HepG2 (cell line): ENCODE measurements at regions not wholly inside any gene's neighbourhood (a gene's known extent, or its start where the extent isn't known, plus 50 kb on each side); places are given as distances from the start of the nearest gene placed in this dataset.

Source experiments
- ATAC-seq: fragments of 200-7000 bp; cut with Tn5 transposase; 3 replicates; pipeline ENCODE4 v1.9.1; 2020; ENCODE audit warnings: mild to moderate bottlenecking, moderate library complexity
- BruUV-seq: library from RNA; stranded (reverse); fragments of 400-500 nt; replicated peaks from 2 replicates; lab custom pipeline; 2021; lab: Mats Ljungman, UMichigan
- CTCF ChIA-PET: fragments of 300-600 bp; formaldehyde crosslinking; extraction: SDS; loops from one replicate; lab custom pipeline; 2021; ENCODE audit warnings: low total read pairs, inconsistent platforms, low intra/inter-chr PET ratio; lab: Yijun Ruan, JAX
- POLR2A ChIA-PET: fragments of 350-600 bp; sonication (Branson Sonifier 250); formaldehyde crosslinking; loops from one replicate; lab custom pipeline; 2020; ENCODE audit warnings: antibody characterized with exemption, inconsistent platforms; lab: Yijun Ruan, JAX
- DNase-seq: peaks from one replicate; pipeline ENCODE4 v3.0.0-alpha.2; 2015; ENCODE audit warnings: low spot score
- FAIRE-seq: peaks from 3 replicates; lab custom pipeline; 2011; peaks lifted over from hg19 to GRCh38; lab: Jason Lieb, UNC
- H2AFZ ChIP-seq: one replicate; pipeline ENCODE4 v1.6.1; 2011; ENCODE audit warnings: low read length, inconsistent platforms
- H3K27ac ChIP-seq: fragments of 300-600 bp; 3 replicates; pipeline ENCODE4 v1.8.0; 2011; ENCODE audit warnings: mixed run types, mild to moderate bottlenecking, mixed read lengths, low read length, inconsistent platforms; ENCODE audit not compliant: insufficient read depth; ENCODE audit errors: extremely low read length
- H3K27me3 ChIP-seq, 2 experiments: fragments of 200-600 bp in 1 of 2; 2 replicates in 1 of 2; 3 replicates in 1 of 2; pipeline versions ENCODE4 v1.6.0 to v1.8.0; 2011; ENCODE audit warnings: low read length in 2 of 2, mild to moderate bottlenecking in 2 of 2, moderate library complexity in 2 of 2, inconsistent platforms in 1 of 2; ENCODE audit not compliant: insufficient read depth in 2 of 2, control insufficient read depth in 1 of 2
- H3K36me3 ChIP-seq, 2 experiments: fragments of 200-600 bp in 1 of 2; replicated peaks in 1 of 2; 2 replicates in 1 of 2; 3 replicates in 1 of 2; pipeline versions ENCODE4 v1.5.1 to v1.8.0; 2011; ENCODE audit warnings: low read length in 2 of 2, inconsistent platforms in 1 of 2; ENCODE audit not compliant: insufficient read depth in 2 of 2, control insufficient read depth in 1 of 2
- H3K4me1 ChIP-seq: 2 replicates; pipeline ENCODE4 v1.5.1; 2012; ENCODE audit warnings: low read length, inconsistent platforms; ENCODE audit not compliant: insufficient read depth
- H3K4me2 ChIP-seq: 2 replicates; pipeline ENCODE4 v1.6.0; 2011; ENCODE audit warnings: low read depth, low read length, inconsistent platforms
- H3K4me3 ChIP-seq, 3 experiments: fragments of 200-600 bp in 1 of 3; sonication (generic), shearing (Covaris generic) in 1 of 3; replicated peaks in 1 of 3; 2 replicates each; pipeline ENCODE4 v1.5.1; 2011 to 2016; ENCODE audit warnings: low read length in 3 of 3, inconsistent platforms in 2 of 3, low read depth in 2 of 3, mild to moderate bottlenecking in 2 of 3, control low read depth in 1 of 3, mixed read lengths in 1 of 3; ENCODE audit not compliant: insufficient read depth in 1 of 3
- H3K79me2 ChIP-seq: one replicate; pipeline ENCODE4 v1.6.1; 2011; ENCODE audit warnings: low read length, inconsistent platforms; ENCODE audit not compliant: insufficient read depth
- H3K9ac ChIP-seq: 2 replicates; pipeline ENCODE4 v1.6.0; 2011; ENCODE audit warnings: mild to moderate bottlenecking, low read depth, low read length, inconsistent platforms; ENCODE audit not compliant: insufficient read depth
- H3K9me3 ChIP-seq: 2 replicates; pipeline ENCODE4 v1.5.1; 2012; ENCODE audit warnings: mild to moderate bottlenecking, low read length
- H4K20me1 ChIP-seq: 2 replicates; pipeline ENCODE4 v1.6.0; 2011; ENCODE audit warnings: inconsistent platforms, mild to moderate bottlenecking, low read length, moderate library complexity; ENCODE audit not compliant: insufficient read depth
- ARID4A ChIP-seq: sonication (generic); formaldehyde crosslinking; IDR thresholded peaks from 2 replicates; pipeline ENCODE4 v1.5.0; 2020; ENCODE audit warnings: mild to moderate bottlenecking, missing genetic modification reagents, borderline replicate concordance
- ARNTL ChIP-seq: sonication (generic); formaldehyde crosslinking; IDR thresholded peaks from 2 replicates; pipeline ENCODE4 v1.4.0; 2020; ENCODE audit warnings: mild to moderate bottlenecking, missing genetic modification reagents
- DBP ChIP-seq: sonication (generic); formaldehyde crosslinking; IDR thresholded peaks from 2 replicates; pipeline ENCODE4 v1.4.0; 2020; ENCODE audit warnings: missing genetic modification reagents; ENCODE audit errors: not compliant biosample characterization
- EP300 ChIP-seq, 3 experiments: sonication (generic) in 1 of 3; formaldehyde crosslinking in 1 of 3; IDR thresholded peaks; 2 replicates each; pipeline versions ENCODE4 v1.5.1 to v1.6.1; 2011 to 2020; ENCODE audit warnings: low read depth in 2 of 3, low read length in 2 of 3, borderline replicate concordance in 1 of 3, improper control_type of control experiment in 1 of 3, mild to moderate bottlenecking in 1 of 3, missing genetic modification reagents in 1 of 3, moderate library complexity in 1 of 3
- GPN1 ChIP-seq: sonication (generic); formaldehyde crosslinking; IDR thresholded peaks from 2 replicates; pipeline ENCODE4 v1.5.1; 2020; ENCODE audit warnings: missing genetic modification reagents, borderline replicate concordance
- HNRNPK ChIP-seq: fragments of 200-400 bp; formaldehyde crosslinking; IDR thresholded peaks from 2 replicates; pipeline ENCODE4 v1.6.1; 2018; ENCODE audit warnings: low read length, low read depth, moderate library complexity, mild to moderate bottlenecking; ENCODE audit not compliant: poor library complexity, severe bottlenecking
- KMT2A ChIP-seq: sonication (generic); formaldehyde crosslinking; IDR thresholded peaks from 2 replicates; pipeline ENCODE4 v1.4.0; 2020; ENCODE audit warnings: missing genetic modification reagents
- LBX2 ChIP-seq: sonication (generic); formaldehyde crosslinking; IDR thresholded peaks from 2 replicates; pipeline ENCODE4 v1.5.0; 2020; ENCODE audit warnings: missing genetic modification reagents, mild to moderate bottlenecking, borderline replicate concordance
- MAX ChIP-seq: IDR thresholded peaks from 2 replicates; pipeline ENCODE4 v1.6.1; 2012; ENCODE audit warnings: inconsistent platforms
- NONO ChIP-seq, 2 experiments: fragments of 450-650 bp in 1 of 2; sonication (generic) in 1 of 2; formaldehyde crosslinking in 1 of 2; IDR thresholded peaks in 1 of 2; conservative IDR thresholded peaks in 1 of 2; 2 replicates each; pipeline versions ENCODE4 v1.6.1 to v1.8.0; 2017 to 2022; ENCODE audit warnings: mild to moderate bottlenecking in 1 of 2, missing genetic modification reagents in 1 of 2, moderate library complexity in 1 of 2
- PHB2 ChIP-seq: fragments of 450-650 bp; IDR thresholded peaks from 2 replicates; pipeline ENCODE4 v1.6.1; 2018; ENCODE audit not compliant: partially characterized antibody
- SRY ChIP-seq: sonication (generic); formaldehyde crosslinking; IDR thresholded peaks from 2 replicates; pipeline ENCODE4 v1.8.0; 2022; ENCODE audit warnings: mild to moderate bottlenecking, missing genetic modification reagents
- ZBTB44 ChIP-seq: sonication (generic); formaldehyde crosslinking; IDR thresholded peaks from 2 replicates; pipeline ENCODE4 v1.4.0; 2020; ENCODE audit warnings: missing genetic modification reagents
- ZNF552 ChIP-seq: sonication (generic); formaldehyde crosslinking; IDR thresholded peaks from 2 replicates; pipeline ENCODE4 v1.9.0; 2022; ENCODE audit warnings: missing genetic modification reagents, mild to moderate bottlenecking, borderline replicate concordance
- WGBS: methylation state at CpG from one replicate; pipeline ENCODE4 v1.1.6; 2017; ENCODE audit warnings: low lambda C conversion rate; 5-methylcytosine and 5-hydroxymethylcytosine counted together
- in situ Hi-C: cut with HindIII; loops from 2 replicates; pipeline ENCODE4 v1.10.0; 2017; ENCODE audit warnings: low pct_unique_long_range_greater_than_20kb; ENCODE audit not compliant: extremely low pct_ligation_motif_present
- intact Hi-C: fragments of 100-400 bp; cut with micrococcal nuclease; formaldehyde crosslinking; loops from one replicate; pipeline ENCODE4 v1.10.0; 2022; ENCODE audit not compliant: unreplicated experiment

GRCh38 chr12:102763471-102763870 lies 153.6 kb downstream of the PAH start (continued):
- no peak for TF ChIP-seq HNRNPK
- no peak for TF ChIP-seq LBX2 (CRISPR knock-in tag)
- TF ChIP-seq ARID4A (CRISPR knock-in tag): no peak
- no peak for TF ChIP-seq ARNTL
- TF ChIP-seq NONO (IDR thresholded peaks at IDR 0.05): no peak
- TF ChIP-seq NONO (CRISPR knock-in tag; conservative IDR thresholded peaks at IDR 0.05): no peak
- TF ChIP-seq PHB2: no peak
- TF ChIP-seq EP300 (IDR thresholded peaks at IDR 0.05; ENCODE audit: low read depth in 2 of 2, low read length in 2 of 2): no peak
- TF ChIP-seq EP300 (CRISPR knock-in tag; IDR thresholded peaks at IDR 0.05; ENCODE audit: borderline replicate concordance): no peak
- TF ChIP-seq, all 625 proteins: peak for 0

GRCh38 chr12:102763061-102763460 lies 154.0 kb downstream of the PAH start:
- intact Hi-C loops: loop anchor here (10.0 kb wide), 1 partner anchor 668 kb away; no protein-coding TSS in a partner anchor
- H4K20me1 ChIP-seq: no peaks in the 10 kb centered on the region
- ChIA-PET POLR2A (no interaction called here), CTCF (no interaction called here)
- BruUV-seq: no TSS peak
- H3K79me2 ChIP-seq: no peaks in the 10 kb centered on the region
- ATAC-seq (no peak), DNase-seq (no peak), FAIRE-seq (no peak)
- no peaks in the 10 kb centered on the region for H3K36me3 ChIP-seq
- H3K27ac ChIP-seq: no peak overlapping the region
- 25% methylated on average over 4 of the region's 4 CpGs for WGBS
- no peak overlapping the region for H3K4me2 ChIP-seq
- in situ Hi-C loops: no loop called here
- no peak overlapping the region for H3K9ac ChIP-seq
- H3K27me3 ChIP-seq: no peaks in the 10 kb centered on the region
- H3K4me1 ChIP-seq: no peaks in the 10 kb centered on the region
- no peak overlapping the region for H3K4me3 ChIP-seq
- no peaks in the 10 kb centered on the region for H3K9me3 ChIP-seq
- no peak overlapping the region for H2AFZ ChIP-seq
- no peak for TF ChIP-seq ZBTB44 (CRISPR knock-in tag)
- no peak for TF ChIP-seq DBP
- TF ChIP-seq GPN1 (CRISPR knock-in tag): no peak
- no peak for TF ChIP-seq SRY (CRISPR knock-in tag)
- TF ChIP-seq MAX: no peak
- no peak for TF ChIP-seq ZNF552 (CRISPR knock-in tag)
- no peak for TF ChIP-seq KMT2A
